ENCODE measurements at regions not wholly inside any gene's neighbourhood (a gene's known extent, or its start where the extent isn't known, plus 50 kb on each side); places are given as distances from the start of the nearest gene placed in this dataset.

DNA sequence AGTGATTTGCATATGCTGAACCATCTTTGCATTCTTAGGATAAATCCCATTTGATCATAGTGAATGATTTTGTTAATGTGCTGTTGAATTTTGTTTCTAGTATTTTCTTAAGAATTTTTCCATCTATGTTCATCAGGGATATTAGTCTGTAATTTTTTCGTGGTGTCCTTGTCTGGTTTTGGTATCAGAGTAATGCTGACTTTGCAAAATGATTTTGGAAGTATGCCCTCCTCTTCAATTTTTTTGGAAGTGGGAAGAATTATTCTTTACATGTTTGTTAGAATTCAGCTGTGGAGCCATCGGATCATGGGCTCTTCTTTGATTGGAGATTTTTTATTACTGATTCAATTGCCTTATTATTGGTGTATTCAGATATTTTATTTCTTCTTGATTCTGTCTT is 54.0 kb upstream of the TRO start:
- intact Hi-C loops (cut with DNase I, micrococcal nuclease) = no loop called here
- no peaks in the 10 kb centered on the region for H3K36me3 ChIP-seq (ENCODE audit: insufficient read depth, low read length)
- H3K4me3 Mint-ChIP-seq = no peak overlapping the region
- H3K9me3 Mint-ChIP-seq = peaks cover 3% of the 10 kb centered on the region
- H3K4me1 ChIP-seq (ENCODE audit: insufficient read depth, low read length) = no peaks in the 10 kb centered on the region
- ChIA-PET POLR2A (no interaction called here), CTCF (interaction anchor here (0.6 kb wide), 1 partner anchor 457 kb away, joined by 3 read pairs; no protein-coding TSS in a partner anchor)
- no peaks in the 10 kb centered on the region for H3K27me3 Mint-ChIP-seq
- no peaks in the 10 kb centered on the region for H3K4me1 Mint-ChIP-seq (ENCODE audit: low read depth)
- no peaks in the 10 kb centered on the region for H3K36me3 Mint-ChIP-seq (ENCODE audit: low read depth)
- no peak overlapping the region for H3K27ac ChIP-seq (ENCODE audit: low read depth in 1 of 2, low read length in 2 of 2)
- H3K27me3 ChIP-seq (ENCODE audit: control insufficient read depth in 1 of 2, insufficient read depth in 2 of 2, low read length in 2 of 2) = no peaks in the 10 kb centered on the region
- TF ChIP-seq CTCF (IDR thresholded peaks at IDR 0.05) = no peak
- H3K9me3 ChIP-seq (ENCODE audit: control insufficient read depth in 1 of 2, insufficient read depth in 1 of 2, low read length in 2 of 2) = peaks cover 0 to 15% of the 10 kb centered on the region in 2 experiments
- no peak overlapping the region for H3K27ac Mint-ChIP-seq
- no peak overlapping the region for H3K4me3 ChIP-seq (ENCODE audit: low read length)
- DNase-seq = no peak
- no peak for ATAC-seq (ENCODE audit: poor library complexity)
